Heart left ventricle (tissue), 13 donors: ENCODE measurements at regions not wholly inside any gene's neighbourhood (a gene's known extent, or its start where the extent isn't known, plus 50 kb on each side); places are given as distances from the start of the nearest gene placed in this dataset.

Source experiments
- CTCF ChIP-seq, 12 donors: fragments of 200-600 bp; sonication (generic) in 4 of 12; IDR thresholded peaks; one replicate each; pipeline versions ENCODE4 v1.5.0 to v1.8.0; 2018 to 2022; ENCODE audit warnings: antibody characterized with exemption in 12 of 12, mild to moderate bottlenecking in 5 of 12
- POLR2A ChIP-seq, 2 donors: fragments of 450-650 bp; IDR thresholded peaks; one replicate each; pipeline ENCODE4 v1.6.1; 2017; ENCODE audit warnings: antibody characterized with exemption in 2 of 2, mild to moderate bottlenecking in 2 of 2, moderate library complexity in 2 of 2
- donor health status: ischemic (EF 13 %, LVEDD 7.1; RV severe dilation, severe dysfunction).
- donor health status: DM: no; HTN: yes; CAD: no.
- donor health status: DM: no; HTN: no; CAD: no.
- donor health status: ischemic (EF 25% LVEDD 6.9; RV normal size, moderate dysfunction).
- donor health status: ischemic (EF 25% LVEDD 5.7; RV mildly dilated, moderate dysfunction).
- donor health status: ischemic (EF 35%, LVEDD 5.7; RV mildly dilated, moderate dysfunction).
- donor health status: nonischemic (EF 11% LVEDD 7.7; RV severe dilation, severe dysfunction).
- donor health status: DM: yes; HTN: yes; CAD: no.
- donor health status: PGD.
- donor health status: ischemic (EF 29% LVEDD 5.4; RV normal size, mild dysfunction).
- donor health status: nonischemic (EF 23%, LVEDD 6.1; RV moderate dilation, normal function).

- TF ChIP-seq CTCF (IDR thresholded peaks at IDR 0.05) (no peak), POLR2A (IDR thresholded peaks at IDR 0.05) (no peak)
Observed at GRCh38 chr4:127118681-127119080, 514.1 kb upstream of the INTU start.
